Hematopoietic multipotent progenitor cell treated with erythropoietin and hydrocortisone succinate and interleukin-3 and kit ligand, for 4 days (in vitro differentiated cells): ENCODE measurements at regions not wholly inside any gene's neighbourhood (a gene's known extent, or its start where the extent isn't known, plus 50 kb on each side); places are given as distances from the start of the nearest gene placed in this dataset.

Source experiments
- DNase-seq: peaks from one replicate; pipeline ENCODE4 v3.0.0-alpha.2; 2015

DNA sequence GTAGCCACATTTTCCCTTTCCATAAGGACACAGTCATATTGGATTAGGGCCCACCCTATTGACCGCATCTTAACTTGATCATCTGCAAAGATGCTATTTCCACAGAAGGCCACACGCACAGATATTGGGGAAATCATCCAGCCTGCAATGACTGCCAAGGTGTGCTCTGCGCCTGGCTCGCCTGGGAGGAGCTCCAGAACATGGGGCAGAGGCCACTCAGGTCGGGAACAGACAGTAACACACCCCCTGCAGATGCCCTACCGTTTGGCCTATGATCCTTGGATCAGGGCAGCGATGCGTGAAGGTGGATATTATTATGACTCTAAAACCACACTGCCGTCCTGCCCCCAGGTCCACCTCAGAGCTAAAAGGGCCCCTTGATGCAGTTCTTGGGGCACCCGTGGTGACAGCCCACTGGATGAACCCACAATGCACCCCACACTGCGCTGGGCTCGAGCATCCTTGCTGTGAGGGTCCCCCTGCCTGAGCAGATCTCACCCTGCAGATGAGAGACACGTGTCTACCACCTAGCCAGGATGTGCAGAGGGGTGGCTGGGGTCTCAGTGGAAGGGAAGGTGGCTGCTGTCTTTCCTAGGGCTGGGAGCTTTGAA is 72.9 kb upstream of the ZNF516 start:
- DNase-seq: no peak

DNA sequence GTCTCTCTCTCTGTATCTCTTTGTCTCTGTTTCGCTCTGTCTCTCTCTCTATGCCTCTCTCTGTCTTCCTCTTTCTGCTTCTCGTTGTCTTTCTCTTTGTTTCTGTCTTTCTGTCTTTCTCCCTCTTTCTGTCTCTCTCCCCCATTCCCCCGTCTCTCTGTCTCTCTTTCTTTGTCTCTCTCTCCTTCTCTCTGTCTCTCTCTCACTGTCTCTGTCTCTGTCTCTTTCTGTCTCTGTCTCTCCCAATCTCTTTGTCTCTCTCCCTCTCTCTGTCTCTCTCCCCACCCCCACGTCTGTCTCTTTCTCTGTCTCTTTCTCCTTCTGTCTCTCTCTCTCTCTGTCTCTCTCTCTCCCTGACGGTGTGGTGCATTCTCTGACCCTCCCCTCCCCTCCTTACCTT is 71.9 kb upstream of the ZNF516 start:
- no peak for DNase-seq

DNA sequence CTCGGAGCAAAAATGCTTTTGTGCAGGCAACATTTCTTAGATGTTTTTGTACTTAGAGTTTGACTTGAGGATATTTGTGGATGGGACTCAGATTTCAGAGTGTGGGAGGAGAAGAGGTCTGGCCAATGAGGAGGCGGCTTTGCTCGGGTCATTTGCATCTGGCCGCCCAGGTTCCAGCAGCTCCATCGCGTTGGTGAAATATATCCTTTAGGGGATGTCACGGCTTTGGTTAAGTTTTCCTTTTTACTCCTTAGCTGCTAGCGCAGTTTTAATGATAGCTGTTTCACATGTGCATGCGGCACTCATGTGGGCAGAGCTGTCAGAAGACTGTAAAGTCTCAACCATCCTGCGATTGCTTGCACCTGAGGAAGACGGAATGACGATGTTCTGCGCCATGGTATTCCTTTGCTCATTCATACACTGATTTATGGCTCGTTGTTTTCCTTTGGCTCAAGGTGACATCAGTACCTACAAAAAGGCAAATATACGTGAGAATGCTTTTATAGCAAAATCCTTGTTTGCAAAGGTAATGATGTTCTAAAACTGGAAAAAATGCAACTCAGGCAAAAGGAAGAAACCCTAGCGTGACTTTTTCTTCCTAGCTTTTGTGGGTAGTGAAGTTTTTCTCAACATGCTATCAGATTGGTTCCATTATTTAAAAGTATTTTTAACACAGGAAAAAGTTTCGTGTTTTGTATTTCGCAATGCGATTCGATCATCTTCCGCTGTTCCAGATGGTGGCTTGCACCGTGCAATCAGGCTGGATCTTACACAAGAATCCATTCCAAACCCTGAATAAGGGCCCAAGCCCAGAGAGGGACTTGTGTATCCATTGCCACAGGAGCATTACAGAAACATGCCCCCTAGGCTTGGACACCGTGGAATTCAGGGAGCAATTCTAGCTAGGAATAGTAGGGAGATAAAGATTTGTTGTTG is 70.5 kb upstream of the ZNF516 start:
- peak; percentile 76 for DNase-seq

DNA sequence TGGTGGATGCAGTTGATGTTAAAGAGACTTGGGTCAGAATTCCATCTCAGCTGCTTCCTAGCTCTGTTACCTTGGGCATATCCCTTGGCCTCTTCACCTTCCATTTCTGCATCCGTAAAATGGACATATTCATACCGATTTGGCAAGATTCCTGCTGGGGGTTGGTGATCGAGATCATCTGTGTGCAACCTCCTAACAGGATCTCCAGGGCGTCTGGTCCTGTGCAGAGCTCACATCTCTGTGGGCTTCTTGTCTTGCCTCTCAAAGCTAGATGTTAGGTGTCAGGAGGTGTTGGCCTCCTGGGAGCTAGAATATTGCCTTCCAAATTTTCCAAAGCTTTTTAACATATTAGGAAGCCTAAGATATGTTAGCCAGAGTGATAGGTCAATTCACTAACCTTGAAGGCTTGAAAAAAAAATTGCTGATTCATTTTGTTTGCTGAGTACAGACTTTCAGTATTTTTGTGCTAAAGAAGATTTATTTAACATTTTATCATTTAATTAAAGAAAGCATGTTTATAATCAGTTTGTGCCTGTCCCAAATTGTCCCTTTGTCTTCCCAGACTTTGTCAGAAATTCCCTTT is 69.7 kb upstream of the ZNF516 start:
- no peak for DNase-seq

DNA sequence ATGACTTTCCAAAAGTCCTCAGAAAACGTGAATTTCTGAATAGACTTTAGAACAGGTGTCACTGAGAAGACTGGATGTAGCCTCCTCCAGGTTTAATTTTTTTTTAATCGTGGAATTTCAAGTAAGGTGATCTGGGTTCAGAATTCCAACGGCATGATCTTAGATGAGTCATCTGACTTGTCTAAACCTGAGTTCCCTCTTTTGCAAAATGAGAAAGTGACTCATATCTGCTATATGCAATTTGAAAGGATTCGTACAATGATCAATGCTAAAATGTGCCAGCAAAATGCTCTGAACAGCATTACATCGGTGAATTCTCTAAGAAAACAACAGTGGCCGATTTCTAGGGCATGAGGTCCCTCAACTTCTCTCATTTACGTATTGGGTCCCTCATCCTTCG is 69.1 kb upstream of the ZNF516 start:
- DNase-seq: no peak

DNA sequence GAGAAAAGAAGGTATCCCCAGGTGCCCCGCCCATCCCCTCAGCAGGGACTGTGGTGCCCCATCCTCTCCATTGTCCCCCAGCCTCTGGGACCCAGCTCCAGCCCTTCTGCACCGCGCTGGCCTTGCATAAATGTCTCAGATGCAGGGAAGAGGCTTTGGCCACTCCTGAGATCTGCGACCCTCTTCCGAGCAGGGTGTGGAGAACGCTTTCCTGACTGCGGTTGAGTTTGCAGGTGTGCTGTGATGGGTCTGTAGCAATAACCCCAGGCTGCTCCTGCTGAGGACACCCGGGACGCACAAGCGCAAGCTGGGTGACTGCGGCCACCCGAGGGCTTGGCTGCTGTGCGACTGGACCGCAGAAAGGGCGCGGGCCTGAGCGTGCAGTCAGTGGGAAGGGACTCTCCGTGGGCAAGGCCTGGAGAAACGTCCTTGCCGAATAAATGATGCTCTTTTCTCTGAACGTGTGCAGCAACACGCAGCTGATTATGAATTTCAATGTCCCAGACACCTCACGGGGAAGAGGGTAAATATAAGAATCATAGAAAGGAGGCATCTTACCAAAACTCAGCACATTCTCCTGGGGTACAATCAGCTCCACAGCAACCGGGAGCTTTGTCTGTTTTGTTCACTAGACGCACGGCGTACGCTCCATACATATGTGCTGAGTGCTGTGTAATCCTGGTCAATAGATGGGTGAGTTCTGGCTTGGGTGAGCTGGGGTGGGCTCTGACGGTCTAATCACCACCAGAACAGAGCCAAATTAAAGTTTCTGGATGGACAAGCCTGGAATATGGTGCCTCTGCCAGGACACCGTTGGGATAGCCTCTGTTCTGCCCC is 67.5 kb upstream of the ZNF516 start:
- DNase-seq: no peak

DNA sequence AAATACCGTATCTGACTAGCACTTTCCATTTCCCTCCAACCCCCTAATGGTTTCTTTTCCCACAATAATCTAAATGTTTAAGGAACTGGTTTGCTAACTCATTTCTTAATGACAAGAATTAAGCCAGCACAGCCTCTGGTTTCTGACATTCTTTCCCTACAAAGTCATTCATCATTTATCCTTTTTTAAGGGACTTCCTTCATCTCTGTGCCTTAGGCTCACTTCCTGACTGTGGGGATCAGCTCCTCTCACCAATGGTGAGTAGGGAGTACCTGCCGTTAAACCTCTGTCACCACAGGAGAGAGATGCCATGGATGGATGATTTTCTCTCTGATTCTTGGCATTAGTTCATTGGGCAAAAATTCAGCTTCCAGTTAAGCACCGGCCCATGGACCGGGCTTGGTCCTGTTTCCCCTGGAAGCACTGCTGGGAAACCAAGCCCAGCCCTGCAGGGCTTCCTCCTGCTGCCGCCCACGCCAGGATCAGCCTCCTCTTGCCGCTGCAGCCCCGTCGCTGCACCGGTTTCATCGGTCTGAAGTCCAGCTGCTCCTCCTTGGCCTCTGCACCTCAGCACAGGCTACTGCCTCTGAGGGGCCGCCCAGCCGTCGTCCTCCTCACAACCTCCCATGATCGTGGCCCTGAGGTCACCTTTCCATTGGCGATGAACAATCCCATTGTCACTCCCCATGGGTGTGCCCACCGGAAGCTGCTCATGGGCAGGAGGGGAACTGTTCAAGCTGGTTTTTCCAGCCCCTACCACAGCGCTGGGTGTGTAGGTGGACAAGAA is 64.0 kb upstream of the ZNF516 start:
- no peak for DNase-seq

DNA sequence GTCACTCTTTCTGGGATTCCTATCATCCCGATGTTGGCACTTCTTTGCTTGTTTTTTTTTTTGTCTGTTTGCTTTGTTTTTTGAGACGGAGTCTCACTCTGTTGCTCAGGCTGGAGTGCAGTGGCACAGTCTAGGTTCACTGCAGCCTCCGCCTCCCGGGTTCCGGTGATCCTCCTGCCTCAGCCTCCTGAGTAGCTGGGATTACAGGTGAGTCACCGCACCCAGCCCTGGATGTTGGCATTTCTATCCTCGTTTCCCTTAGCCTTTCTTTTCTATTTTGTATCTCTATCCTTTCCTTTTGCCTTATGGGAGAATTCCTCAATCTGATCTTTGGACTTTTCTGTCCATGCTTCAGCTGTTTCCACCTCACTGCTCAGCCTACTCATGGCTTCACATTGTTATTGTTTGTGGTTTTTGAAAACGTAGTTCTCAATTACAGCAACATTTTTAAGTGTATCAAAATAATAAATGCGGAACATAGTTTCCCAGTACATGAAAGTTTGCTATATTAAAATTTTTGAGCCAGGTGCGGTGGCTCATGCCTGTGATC is 62.1 kb upstream of the ZNF516 start:
- DNase-seq: no peak

DNA sequence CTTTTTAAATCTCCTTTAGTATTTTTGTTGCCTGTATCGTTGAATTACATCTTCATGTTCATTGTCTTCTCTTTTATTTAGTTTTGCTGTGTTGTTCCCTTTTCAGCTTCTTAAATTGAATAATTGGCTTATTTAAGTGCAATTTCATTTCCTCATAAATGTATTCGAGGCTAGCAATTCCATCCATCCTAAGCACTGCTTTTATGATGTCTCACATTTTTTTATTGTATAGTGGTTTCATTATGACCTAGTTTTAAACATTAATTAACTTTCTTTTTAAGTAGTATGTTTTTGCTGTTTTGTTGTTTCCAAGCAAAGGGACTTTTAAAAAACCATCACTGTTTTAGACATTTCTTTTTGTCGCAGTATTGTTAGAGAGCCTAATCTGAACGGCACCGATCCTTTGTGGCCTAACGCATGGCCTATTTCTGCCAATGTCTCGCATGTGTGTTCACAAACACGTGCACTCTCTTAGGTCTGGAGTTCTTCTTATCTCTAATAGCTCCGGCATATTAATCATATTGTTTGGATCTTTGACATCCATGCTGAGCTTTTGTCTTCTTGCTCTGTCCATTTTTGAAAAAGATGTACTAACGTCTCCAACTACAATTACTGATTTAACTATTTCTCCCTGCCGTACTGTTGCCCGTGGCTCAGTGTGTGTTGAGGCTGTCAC is 59.6 kb upstream of the ZNF516 start:
- no peak for DNase-seq

DNA sequence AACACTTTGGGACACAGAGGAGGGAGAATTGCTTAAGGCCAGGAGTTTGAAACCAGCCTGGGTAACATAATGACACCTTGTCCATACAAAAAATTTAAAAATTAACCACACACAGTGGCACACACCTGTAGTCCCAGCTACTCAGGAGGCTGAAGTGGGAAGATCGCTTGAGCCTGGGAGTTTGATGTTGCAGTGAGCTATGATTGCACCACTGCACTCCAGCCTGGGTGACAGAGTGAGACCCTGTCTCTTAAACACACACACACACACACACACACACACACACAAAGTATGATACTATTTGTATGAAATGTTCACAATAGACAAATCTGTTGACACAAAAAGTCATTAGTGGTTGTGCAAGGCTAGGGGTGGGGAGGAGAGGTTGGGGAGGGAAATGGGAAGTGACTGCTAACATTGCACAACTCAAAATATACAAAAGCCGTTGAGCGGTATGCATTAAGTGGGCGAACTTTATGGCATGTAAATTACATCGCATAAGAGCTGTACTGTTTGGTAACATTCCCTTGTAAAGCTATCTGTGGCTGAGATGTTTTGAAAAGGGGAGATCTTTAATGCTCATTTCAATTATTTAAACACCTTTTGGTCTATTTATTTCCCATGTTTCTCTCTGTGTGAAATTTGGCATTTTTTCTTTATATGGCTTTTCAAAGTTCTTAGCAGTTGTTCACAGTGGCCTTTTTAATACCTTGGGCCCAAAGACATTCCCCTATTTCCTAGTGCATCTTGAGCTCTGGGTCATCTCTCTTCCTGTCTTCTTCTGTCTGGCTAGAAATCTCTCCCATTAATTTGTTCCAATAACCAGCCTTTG is 58.9 kb upstream of the ZNF516 start:
- peak; percentile 84 for DNase-seq

DNA sequence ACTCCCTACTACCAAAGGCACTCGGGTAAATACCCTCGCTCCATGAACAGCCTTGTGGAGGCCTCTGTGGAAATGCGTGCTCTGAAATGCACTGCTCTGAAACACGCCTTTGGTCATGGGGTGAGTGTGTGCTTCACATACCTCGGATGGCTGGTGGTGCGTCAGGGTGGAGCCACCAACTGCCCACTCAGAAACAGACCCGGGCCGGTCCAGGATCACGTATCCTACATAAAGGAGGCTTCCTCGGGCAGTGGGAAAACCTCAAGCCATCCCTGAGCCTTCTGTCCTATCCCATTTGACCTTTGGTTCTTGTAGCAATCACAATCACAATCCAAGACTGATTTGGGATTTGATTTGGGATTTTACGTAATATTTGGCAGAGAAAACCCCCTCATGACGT is 53.5 kb upstream of the ZNF516 start:
- no peak for DNase-seq

DNA sequence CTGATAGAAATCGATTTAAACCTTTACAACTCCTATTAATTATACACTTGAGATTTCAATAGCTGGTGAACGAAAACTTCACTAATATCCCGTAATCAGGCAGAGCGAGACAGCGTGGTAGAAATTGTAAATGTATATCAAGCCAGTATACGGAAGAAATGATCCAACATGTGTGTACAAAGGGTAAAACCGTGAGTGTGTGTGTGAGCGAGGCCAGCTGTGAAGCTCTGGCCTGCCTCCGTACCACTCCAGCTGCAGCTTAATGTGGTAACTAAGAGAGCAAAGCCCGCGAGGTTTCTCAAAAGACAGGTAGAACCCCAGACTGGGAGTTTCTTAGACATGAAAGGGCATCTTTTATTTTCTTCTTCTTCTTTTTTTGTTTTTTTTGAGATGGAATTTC is 52.3 kb upstream of the ZNF516 start:
- no peak for DNase-seq

DNA sequence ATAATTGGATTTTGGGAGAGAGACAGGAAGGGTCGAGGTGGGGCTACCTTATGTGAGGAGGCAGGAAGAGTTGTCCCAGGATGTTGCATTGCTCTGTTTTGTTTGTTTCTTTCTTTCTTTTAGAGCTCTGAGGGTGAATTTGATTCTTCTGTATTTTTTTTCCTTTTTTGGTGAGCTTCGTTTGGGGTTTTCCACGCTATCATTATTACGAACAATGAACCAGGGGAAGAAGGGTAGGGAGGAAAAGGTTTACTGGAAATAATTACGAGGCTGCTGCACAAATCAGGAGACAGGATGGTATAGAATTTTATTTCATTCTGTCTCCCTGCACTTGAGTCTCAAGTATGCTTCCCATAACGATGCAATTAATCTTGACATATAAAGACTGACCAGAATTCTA is 51.4 kb upstream of the ZNF516 start:
- no peak for DNase-seq

DNA sequence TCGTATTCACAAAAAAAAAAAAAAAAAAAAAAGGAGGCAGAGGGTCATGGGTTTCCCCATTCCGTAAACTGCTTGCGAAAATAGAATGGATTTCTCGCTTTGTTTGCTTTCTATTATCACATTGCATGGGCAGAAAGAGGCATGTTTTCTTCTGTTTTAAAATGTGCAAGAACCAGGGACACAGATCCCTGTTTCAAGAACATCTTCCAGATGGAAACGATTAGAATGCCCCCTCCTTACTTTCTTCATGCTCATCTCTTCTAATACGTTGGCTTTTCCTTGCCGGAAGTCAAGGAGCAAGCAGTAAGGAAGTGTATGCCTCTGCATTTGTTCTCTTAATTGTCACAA is 51.0 kb upstream of the ZNF516 start:
- DNase-seq: no peak

DNA sequence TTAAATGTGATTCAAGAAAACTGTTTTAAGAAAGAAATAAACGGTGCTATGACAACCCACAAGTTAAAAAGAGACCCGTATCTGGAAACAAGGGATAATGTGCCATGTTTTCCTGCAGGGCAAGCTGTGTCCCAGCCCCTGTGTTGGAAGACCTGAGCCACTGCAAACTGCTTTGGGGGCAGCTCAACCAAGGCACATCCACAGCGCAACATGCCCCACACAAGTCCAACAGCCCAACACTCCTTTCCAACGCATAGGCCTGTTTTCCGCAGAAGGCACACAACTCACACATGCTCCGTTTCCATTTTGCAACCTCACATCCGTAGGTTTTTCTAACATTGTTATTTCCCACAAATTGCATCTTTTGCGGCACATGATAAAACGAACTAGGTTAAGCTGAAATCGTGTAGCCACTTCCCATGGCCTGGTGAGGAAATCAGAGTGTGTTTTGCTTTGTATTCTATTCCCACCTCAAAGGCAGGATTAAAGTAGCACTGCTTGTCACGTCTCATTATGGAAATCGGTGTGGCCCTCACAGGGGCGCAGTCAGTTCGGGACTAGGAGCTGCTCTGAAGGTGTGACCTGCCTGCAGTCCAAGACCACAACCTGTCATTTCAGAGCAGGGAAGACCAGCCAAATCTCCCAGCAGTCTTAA is 50.5 kb upstream of the ZNF516 start:
- no peak for DNase-seq

DNA sequence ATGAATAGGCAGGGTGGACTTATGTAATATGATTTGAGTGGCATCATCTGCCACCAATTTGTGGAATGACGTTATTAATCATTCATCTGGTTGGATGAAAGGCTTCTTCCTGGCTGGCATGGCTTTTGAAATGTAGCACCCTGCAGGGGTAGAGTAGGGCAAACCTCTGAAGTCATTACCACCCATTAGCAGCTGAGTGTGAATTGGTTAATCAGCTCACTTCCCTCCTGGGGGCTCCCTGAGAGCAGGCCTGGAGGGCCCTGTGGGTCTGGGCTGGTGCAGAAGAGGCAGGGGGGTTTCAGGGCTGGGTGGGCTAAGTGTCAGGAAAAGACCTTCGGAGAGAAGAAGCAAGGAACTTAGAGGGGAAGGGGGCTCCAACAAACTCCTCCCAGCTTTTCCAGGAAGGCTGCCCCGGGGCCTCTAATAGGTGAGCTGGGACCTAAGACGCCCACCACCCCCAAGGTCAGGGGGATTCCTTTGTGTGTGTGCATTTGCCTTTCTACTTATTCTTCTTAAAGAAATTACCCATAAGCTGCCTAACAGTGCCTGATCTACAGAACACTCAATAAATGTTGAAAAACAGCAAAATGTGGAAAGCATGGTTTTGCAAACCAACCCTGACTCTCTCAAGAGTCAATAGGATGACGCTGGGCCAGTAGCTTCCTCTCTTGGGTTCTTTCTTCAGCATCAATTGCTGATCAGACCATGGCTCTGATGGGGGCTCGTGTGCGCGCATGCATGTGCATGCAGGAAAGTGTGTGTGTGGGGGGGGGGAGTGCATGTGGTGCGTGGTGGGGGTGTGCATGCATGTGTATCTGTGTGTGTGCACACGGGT is 49.7 kb upstream of the ZNF516 start:
- DNase-seq: no peak
